ENCODE measurements at regions not wholly inside any gene's neighbourhood (a gene's known extent, or its start where the extent isn't known, plus 50 kb on each side); places are given as distances from the start of the nearest gene placed in this dataset.

DNA sequence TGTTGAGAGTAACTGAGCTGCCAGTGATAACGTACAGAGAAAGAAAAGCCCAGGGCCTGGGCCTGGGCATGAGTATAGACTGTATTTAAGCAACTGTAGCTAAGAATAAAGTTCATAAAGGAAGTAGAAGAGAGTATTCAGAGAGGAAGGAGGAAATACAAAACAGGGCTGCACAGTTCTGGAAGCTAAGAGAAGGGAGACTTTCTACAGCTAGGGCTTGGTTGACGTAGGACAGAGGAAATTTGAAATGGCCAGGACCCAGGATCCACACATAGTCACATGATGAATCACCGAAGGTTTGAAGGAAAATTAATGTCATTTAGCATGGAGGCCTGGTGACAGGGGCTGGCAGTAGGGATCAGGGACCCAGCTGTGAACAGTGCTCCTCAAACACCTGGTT is 66.7 kb downstream of the ARL4A start:
- no peaks in the 10 kb centered on the region for H3K36me3 ChIP-seq (replicated peaks; ENCODE audit: insufficient read depth, low read length)
- H3K9me2 ChIP-seq (replicated peaks; ENCODE audit: insufficient read depth, low read length), result no peaks in the 10 kb centered on the region
- H3K79me2 ChIP-seq (ENCODE audit: low read length), result no peaks in the 10 kb centered on the region
- no peaks in the 10 kb centered on the region for H3K4me1 ChIP-seq (ENCODE audit: low read length)
- no peak overlapping the region for H2AFZ ChIP-seq (ENCODE audit: low read length)
- H3K9ac ChIP-seq (ENCODE audit: low read length), result no peak overlapping the region
- TF ChIP-seq EZH2phosphoT487 (IDR thresholded peaks at IDR 0.05; ENCODE audit: low read length), result no peak
- TF ChIP-seq, protein P1, sequence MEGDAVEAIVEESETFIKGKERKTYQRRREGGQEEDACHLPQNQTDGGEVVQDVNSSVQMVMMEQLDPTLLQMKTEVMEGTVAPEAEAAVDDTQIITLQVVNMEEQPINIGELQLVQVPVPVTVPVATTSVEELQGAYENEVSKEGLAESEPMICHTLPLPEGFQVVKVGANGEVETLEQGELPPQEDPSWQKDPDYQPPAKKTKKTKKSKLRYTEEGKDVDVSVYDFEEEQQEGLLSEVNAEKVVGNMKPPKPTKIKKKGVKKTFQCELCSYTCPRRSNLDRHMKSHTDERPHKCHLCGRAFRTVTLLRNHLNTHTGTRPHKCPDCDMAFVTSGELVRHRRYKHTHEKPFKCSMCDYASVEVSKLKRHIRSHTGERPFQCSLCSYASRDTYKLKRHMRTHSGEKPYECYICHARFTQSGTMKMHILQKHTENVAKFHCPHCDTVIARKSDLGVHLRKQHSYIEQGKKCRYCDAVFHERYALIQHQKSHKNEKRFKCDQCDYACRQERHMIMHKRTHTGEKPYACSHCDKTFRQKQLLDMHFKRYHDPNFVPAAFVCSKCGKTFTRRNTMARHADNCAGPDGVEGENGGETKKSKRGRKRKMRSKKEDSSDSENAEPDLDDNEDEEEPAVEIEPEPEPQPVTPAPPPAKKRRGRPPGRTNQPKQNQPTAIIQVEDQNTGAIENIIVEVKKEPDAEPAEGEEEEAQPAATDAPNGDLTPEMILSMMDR (IDR thresholded peaks at IDR 0.05; ENCODE audit: low read length), result no peak
- TF ChIP-seq EZH2 (optimal IDR thresholded peaks at IDR 0.05; ENCODE audit: low read depth, low read length), result no peak
- H3F3A ChIP-seq (ENCODE audit: insufficient read depth, low read length), result no peaks in the 10 kb centered on the region
- no peak overlapping the region for H3K4me2 ChIP-seq (ENCODE audit: low read depth, low read length)
- H4K20me1 ChIP-seq (ENCODE audit: insufficient read depth, low read length), result no peaks in the 10 kb centered on the region
- no peaks in the 10 kb centered on the region for H3K9me3 ChIP-seq (replicated peaks; ENCODE audit: insufficient read depth, low read length)
- no peaks in the 10 kb centered on the region for H3K27me3 ChIP-seq (replicated peaks; ENCODE audit: insufficient read depth, low read length)
- DNase-seq, result no peak
- H3K4me3 ChIP-seq (ENCODE audit: low read length), result no peak overlapping the region
- no peak overlapping the region for H3K27ac ChIP-seq (ENCODE audit: low read length)

DNA sequence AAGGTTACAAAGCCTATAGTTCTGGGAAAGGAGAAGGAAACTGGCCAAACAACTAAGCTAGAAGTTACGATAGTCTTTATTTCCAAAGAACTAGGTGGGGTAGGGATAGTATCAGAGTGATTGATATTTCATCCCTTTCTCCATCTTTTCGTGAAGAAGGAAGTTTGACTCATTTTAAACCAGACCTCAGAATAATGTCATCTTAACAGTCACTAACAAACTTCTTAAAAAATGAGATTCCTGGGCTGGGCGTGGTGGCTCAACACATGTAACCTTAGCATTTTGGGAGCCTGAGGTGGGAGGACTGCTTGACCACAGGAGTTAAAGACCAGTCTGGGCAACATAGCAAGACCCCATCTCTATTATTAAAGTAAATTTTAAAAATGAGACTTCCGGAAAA is 69.4 kb downstream of the ARL4A start:
- H2AFZ ChIP-seq (ENCODE audit: low read length), result no peak overlapping the region
- DNase-seq, result no peak

GRCh38 chr7:12757443-12757842 is 70.0 kb downstream of the ARL4A start:
- Histone ChIP-seq H3K27ac (ENCODE audit: low read length) (no peak overlapping the region), H3K27me3 (replicated peaks; ENCODE audit: insufficient read depth, low read length) (no peaks in the 10 kb centered on the region), H3K4me2 (ENCODE audit: low read depth, low read length) (no peak overlapping the region), H3K36me3 (replicated peaks; ENCODE audit: insufficient read depth, low read length) (no peaks in the 10 kb centered on the region), H3F3A (ENCODE audit: insufficient read depth, low read length) (no peaks in the 10 kb centered on the region), H3K4me3 (ENCODE audit: low read length) (no peak overlapping the region), H3K79me2 (ENCODE audit: low read length) (no peaks in the 10 kb centered on the region), H3K9me2 (replicated peaks; ENCODE audit: insufficient read depth, low read length) (no peaks in the 10 kb centered on the region), H2AFZ (ENCODE audit: low read length) (no peak overlapping the region), H4K20me1 (ENCODE audit: insufficient read depth, low read length) (no peaks in the 10 kb centered on the region), H3K4me1 (ENCODE audit: low read length) (no peaks in the 10 kb centered on the region), H3K9ac (ENCODE audit: low read length) (no peak overlapping the region), H3K9me3 (replicated peaks; ENCODE audit: insufficient read depth, low read length) (no peaks in the 10 kb centered on the region)
- no peak for DNase-seq
- no peak for TF ChIP-seq EZH2 (optimal IDR thresholded peaks at IDR 0.05; ENCODE audit: low read depth, low read length)

More for the DNA sequence above, 69.4 kb downstream of the ARL4A start:
- Histone ChIP-seq H3K4me2 (ENCODE audit: low read depth, low read length) (no peak overlapping the region), H3K9ac (ENCODE audit: low read length) (no peak overlapping the region), H3K27me3 (replicated peaks; ENCODE audit: insufficient read depth, low read length) (no peaks in the 10 kb centered on the region), H3K9me3 (replicated peaks; ENCODE audit: insufficient read depth, low read length) (no peaks in the 10 kb centered on the region), H3K4me1 (ENCODE audit: low read length) (no peaks in the 10 kb centered on the region), H3K4me3 (ENCODE audit: low read length) (no peak overlapping the region), H3K36me3 (replicated peaks; ENCODE audit: insufficient read depth, low read length) (no peaks in the 10 kb centered on the region), H3K27ac (ENCODE audit: low read length) (no peak overlapping the region), H4K20me1 (ENCODE audit: insufficient read depth, low read length) (no peaks in the 10 kb centered on the region), H3K9me2 (replicated peaks; ENCODE audit: insufficient read depth, low read length) (no peaks in the 10 kb centered on the region), H3F3A (ENCODE audit: insufficient read depth, low read length) (no peaks in the 10 kb centered on the region), H3K79me2 (ENCODE audit: low read length) (no peaks in the 10 kb centered on the region)
- TF ChIP-seq EZH2phosphoT487 (IDR thresholded peaks at IDR 0.05; ENCODE audit: low read length) (no peak), EZH2 (optimal IDR thresholded peaks at IDR 0.05; ENCODE audit: low read depth, low read length) (no peak)
- TF ChIP-seq, protein P1 (IDR thresholded peaks at IDR 0.05; ENCODE audit: low read length), result no peak

DNA sequence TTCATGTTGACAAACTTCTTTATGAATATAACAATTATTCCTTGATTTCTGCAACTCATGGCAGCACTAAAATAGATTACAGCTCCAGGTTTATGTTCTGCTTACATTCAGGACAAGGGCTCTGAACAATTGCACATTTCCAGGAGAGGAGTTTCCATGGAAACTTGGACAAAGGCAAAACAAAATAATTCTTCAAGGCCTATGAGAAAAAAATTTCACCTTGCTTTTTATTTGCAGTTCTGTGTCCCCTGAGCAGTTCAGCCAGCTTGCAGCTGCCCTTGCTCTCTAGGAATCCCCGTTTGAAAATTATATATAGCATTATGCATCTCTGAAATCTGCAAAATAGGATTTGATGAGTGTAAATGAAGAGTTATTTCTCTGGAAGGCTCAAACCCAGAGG is 71.7 kb downstream of the ARL4A start:
- DNase-seq, result no peak
- H3K4me2 ChIP-seq (ENCODE audit: low read depth, low read length), result no peak overlapping the region
- H3K9me3 ChIP-seq (replicated peaks; ENCODE audit: insufficient read depth, low read length), result no peaks in the 10 kb centered on the region
- no peaks in the 10 kb centered on the region for H3K36me3 ChIP-seq (replicated peaks; ENCODE audit: insufficient read depth, low read length)
- no peaks in the 10 kb centered on the region for H3K79me2 ChIP-seq (ENCODE audit: low read length)
- no peaks in the 10 kb centered on the region for H4K20me1 ChIP-seq (ENCODE audit: insufficient read depth, low read length)
- TF ChIP-seq EZH2phosphoT487 (IDR thresholded peaks at IDR 0.05; ENCODE audit: low read length), result no peak
- TF ChIP-seq EZH2 (optimal IDR thresholded peaks at IDR 0.05; ENCODE audit: low read depth, low read length), result no peak
- TF ChIP-seq, protein P1 (IDR thresholded peaks at IDR 0.05; ENCODE audit: low read length), result no peak
- no peak overlapping the region for H3K27ac ChIP-seq (ENCODE audit: low read length)
- no peak overlapping the region for H2AFZ ChIP-seq (ENCODE audit: low read length)
- H3K9me2 ChIP-seq (replicated peaks; ENCODE audit: insufficient read depth, low read length), result no peaks in the 10 kb centered on the region
- H3K4me3 ChIP-seq (ENCODE audit: low read length), result no peak overlapping the region
- no peaks in the 10 kb centered on the region for H3K4me1 ChIP-seq (ENCODE audit: low read length)
- H3K9ac ChIP-seq (ENCODE audit: low read length), result no peak overlapping the region
- no peaks in the 10 kb centered on the region for H3F3A ChIP-seq (ENCODE audit: insufficient read depth, low read length)
- no peaks in the 10 kb centered on the region for H3K27me3 ChIP-seq (replicated peaks; ENCODE audit: insufficient read depth, low read length)
